ENCODE measurements at regions not wholly inside any gene's neighbourhood (a gene's known extent, or its start where the extent isn't known, plus 50 kb on each side); places are given as distances from the start of the nearest gene placed in this dataset.
"Not testable (repeated sequence)": the region's sequence is repeated elsewhere in the genome, so short reads cannot be mapped to it uniquely, and the experiment has no call there.

DNA sequence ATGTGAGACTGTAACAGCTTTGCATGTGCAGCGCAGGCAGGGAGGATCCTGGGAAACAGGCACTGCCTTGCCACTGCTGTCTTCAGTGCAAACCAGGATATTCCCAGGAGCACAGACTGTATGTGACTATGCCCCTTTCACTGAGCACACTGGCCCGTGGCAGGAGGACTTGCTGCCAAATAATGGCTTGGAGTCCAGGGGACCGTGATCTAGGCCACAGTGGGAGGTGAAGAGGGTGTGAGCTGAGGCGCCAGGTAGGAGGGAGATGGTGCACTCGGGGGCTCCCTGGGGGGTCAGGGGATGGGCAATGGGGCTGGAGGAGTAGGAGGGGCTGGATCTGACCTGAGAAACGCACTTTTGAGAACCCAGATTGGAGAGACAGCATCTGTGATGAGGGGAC, 193.4 kb upstream of the ZNF32 start:
- DNase-seq (ENCODE audit: low read depth), result no peak
- Histone ChIP-seq H3K27me3 (ENCODE audit: control insufficient read depth, insufficient read depth, low read length) (no peaks in the 10 kb centered on the region), H3K36me3 (ENCODE audit: control insufficient read depth, insufficient read depth, low read length) (no peaks in the 10 kb centered on the region), H3K4me3 (ENCODE audit: low read depth, low read length) (no peak overlapping the region)
- POLR2A ChIA-PET, result no interaction called here
- TF ChIP-seq, protein P1, sequence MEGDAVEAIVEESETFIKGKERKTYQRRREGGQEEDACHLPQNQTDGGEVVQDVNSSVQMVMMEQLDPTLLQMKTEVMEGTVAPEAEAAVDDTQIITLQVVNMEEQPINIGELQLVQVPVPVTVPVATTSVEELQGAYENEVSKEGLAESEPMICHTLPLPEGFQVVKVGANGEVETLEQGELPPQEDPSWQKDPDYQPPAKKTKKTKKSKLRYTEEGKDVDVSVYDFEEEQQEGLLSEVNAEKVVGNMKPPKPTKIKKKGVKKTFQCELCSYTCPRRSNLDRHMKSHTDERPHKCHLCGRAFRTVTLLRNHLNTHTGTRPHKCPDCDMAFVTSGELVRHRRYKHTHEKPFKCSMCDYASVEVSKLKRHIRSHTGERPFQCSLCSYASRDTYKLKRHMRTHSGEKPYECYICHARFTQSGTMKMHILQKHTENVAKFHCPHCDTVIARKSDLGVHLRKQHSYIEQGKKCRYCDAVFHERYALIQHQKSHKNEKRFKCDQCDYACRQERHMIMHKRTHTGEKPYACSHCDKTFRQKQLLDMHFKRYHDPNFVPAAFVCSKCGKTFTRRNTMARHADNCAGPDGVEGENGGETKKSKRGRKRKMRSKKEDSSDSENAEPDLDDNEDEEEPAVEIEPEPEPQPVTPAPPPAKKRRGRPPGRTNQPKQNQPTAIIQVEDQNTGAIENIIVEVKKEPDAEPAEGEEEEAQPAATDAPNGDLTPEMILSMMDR (IDR thresholded peaks at IDR 0.05; ENCODE audit: insufficient read depth, low read depth, low read length), result no peak
- CTCF ChIA-PET, result interaction anchor here (2.1 kb wide), 1 partner anchor 152 kb away, joined by 9 read pairs; no protein-coding TSS in a partner anchor

DNA sequence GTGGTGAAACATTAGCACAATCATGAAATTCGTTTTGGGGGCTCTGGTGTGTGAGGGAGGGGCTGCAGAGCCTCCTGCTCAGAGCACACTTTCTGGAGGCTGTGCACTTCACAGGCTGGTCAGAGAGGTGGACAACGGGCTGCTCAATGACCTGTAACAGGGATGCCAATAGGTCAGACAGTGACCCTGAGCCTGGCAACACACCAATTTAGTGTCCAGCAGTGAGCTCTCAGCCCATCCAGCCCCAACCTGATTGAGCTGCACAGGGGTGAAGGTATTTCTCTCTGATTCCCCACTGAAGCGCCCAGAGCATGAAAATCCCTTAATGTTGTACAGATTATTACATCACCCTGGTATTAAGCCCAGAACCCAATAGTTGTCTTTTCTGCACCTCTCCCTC, 191.3 kb upstream of the ZNF32 start:
- POLR2A ChIA-PET, result no interaction called here
- CTCF ChIA-PET, result no interaction called here

DNA sequence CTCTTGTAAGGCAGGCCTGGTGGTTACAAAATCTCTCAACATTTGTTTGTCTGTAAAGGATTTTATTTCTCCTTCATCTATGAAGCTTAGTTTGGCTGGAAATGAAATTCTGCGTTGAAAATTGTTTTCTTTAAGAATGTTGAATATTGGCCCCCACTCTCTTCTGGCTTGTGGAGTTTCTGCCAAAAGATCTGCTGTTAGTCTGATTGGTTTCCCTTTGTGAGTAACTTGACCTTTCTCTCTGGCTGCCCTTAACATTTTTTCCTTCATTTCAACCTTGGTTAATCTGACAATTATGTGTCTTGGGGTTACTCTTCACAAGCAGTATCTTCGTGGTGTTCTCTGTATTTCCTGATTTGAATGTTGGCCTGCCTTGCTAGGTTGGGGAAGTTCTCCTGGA, 186.1 kb upstream of the ZNF32 start:
- H3K27me3 ChIP-seq (ENCODE audit: control insufficient read depth, insufficient read depth, low read length); CTCF ChIA-PET; DNase-seq (ENCODE audit: low read depth); H3K4me3 ChIP-seq (ENCODE audit: low read depth, low read length); POLR2A ChIA-PET; H3K36me3 ChIP-seq (ENCODE audit: control insufficient read depth, insufficient read depth, low read length): not testable (repeated sequence)

More for the DNA sequence above, 191.3 kb upstream of the ZNF32 start:
- TF ChIP-seq, protein P1 (IDR thresholded peaks at IDR 0.05; ENCODE audit: insufficient read depth, low read depth, low read length), result no peak
- DNase-seq (ENCODE audit: low read depth), result no peak
- H3K27me3 ChIP-seq (ENCODE audit: control insufficient read depth, insufficient read depth, low read length), result no peaks in the 10 kb centered on the region
- H3K36me3 ChIP-seq (ENCODE audit: control insufficient read depth, insufficient read depth, low read length), result no peaks in the 10 kb centered on the region
- no peak overlapping the region for H3K4me3 ChIP-seq (ENCODE audit: low read depth, low read length)

DNA sequence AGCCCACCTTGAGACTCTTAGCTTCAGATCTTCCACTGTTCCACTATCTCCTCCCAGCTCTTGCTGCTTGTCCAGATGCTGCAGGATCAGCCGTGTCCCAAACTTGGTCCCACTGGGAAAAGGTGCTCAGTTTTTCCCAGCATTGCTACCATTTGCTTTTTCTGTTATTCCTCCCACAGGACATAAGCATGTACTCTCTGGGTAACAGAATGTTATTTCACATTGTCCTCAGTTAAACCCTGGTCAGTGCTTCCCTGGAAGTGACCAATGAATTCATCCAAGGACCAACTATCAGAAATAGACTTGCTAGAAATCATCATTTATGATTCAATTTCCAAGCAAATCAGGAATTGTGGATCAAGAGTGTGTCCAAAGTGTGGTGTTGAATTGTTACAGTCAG, 179.2 kb upstream of the ZNF32 start:
- Histone ChIP-seq H3K27me3 (ENCODE audit: control insufficient read depth, insufficient read depth, low read length) (no peaks in the 10 kb centered on the region), H3K4me3 (ENCODE audit: low read depth, low read length) (no peak overlapping the region), H3K36me3 (ENCODE audit: control insufficient read depth, insufficient read depth, low read length) (no peaks in the 10 kb centered on the region)
- ChIA-PET POLR2A (interaction anchor here (0.5 kb wide), 1 partner anchor 139 kb away, joined by 4 read pairs; no protein-coding TSS in a partner anchor), CTCF (no interaction called here)
- no peak for DNase-seq (ENCODE audit: low read depth)
- TF ChIP-seq, protein P1 (IDR thresholded peaks at IDR 0.05; ENCODE audit: insufficient read depth, low read depth, low read length), result no peak

DNA sequence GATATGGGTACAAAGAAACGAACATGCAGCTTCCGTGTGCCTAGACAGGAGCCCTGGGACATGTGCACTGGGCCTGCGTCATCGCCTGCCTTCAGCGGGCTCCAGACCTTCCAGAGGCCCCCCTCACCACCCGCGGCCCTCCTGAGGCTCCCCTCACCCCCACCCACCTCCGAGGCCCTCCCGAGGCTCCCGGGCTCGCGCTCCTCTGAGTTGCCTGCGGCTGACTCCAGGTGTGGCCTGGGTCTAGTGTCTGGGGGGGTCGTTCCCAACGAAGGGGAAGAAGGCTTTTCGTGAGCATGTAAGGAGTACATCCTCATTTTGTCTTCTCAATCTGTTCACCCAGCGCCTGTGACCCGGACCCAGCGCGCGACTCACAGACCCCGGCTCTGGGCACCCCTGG, 177.3 kb upstream of the ZNF32 start:
- TF ChIP-seq, protein P1 (IDR thresholded peaks at IDR 0.05; ENCODE audit: insufficient read depth, low read depth, low read length), result no peak

DNA sequence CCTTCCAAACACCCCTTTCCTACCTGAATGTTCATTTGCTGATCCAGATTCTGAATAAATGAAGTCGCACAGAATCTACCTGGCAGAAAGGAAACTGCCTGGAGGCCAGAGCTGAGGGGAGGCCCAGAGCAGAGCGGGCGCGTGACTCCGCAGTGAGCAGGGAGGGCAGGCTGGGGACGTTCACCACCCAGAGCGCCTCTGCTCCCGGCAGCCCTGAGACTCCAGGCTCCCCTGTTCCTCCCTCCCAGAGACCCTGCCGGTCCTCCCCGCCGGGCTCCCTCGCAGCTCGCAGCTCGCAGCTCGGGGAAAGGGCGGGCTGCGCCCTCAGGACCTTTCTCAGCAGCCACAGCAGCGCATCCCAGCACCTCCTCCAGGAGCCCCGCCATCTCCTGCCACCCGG, 176.7 kb upstream of the ZNF32 start:
- no peaks in the 10 kb centered on the region for H3K36me3 ChIP-seq (ENCODE audit: control insufficient read depth, insufficient read depth, low read length)
- no peak overlapping the region for H3K4me3 ChIP-seq (ENCODE audit: low read depth, low read length)
- TF ChIP-seq, protein P1 (IDR thresholded peaks at IDR 0.05; ENCODE audit: insufficient read depth, low read depth, low read length), result no peak
- CTCF ChIA-PET, result interaction anchor here (1.5 kb wide), 1 partner anchor 136 kb away, joined by 5 read pairs; no protein-coding TSS in a partner anchor
- DNase-seq (ENCODE audit: low read depth), result no peak
- no peaks in the 10 kb centered on the region for H3K27me3 ChIP-seq (ENCODE audit: control insufficient read depth, insufficient read depth, low read length)
- POLR2A ChIA-PET, result interaction anchor here (0.5 kb wide), 1 partner anchor 31 kb away, joined by 9 read pairs; no protein-coding TSS in a partner anchor

More for the DNA sequence above, 177.3 kb upstream of the ZNF32 start:
- POLR2A ChIA-PET, result no interaction called here
- no peak for DNase-seq (ENCODE audit: low read depth)
- Histone ChIP-seq H3K36me3 (ENCODE audit: control insufficient read depth, insufficient read depth, low read length) (no peaks in the 10 kb centered on the region), H3K4me3 (ENCODE audit: low read depth, low read length) (no peak overlapping the region), H3K27me3 (ENCODE audit: control insufficient read depth, insufficient read depth, low read length) (no peaks in the 10 kb centered on the region)
- CTCF ChIA-PET, result interaction anchor here (1.5 kb wide), 1 partner anchor 136 kb away, joined by 5 read pairs; no protein-coding TSS in a partner anchor
